ENCODE measurements at regions not wholly inside any gene's neighbourhood (a gene's known extent, or its start where the extent isn't known, plus 50 kb on each side); places are given as distances from the start of the nearest gene placed in this dataset.

- H3K27ac ChIP-seq: no peak overlapping the region
- no peaks in the 10 kb centered on the region for H3K9me3 ChIP-seq
- no peak overlapping the region for H3K4me3 ChIP-seq
- intact Hi-C loops (cut with DNase I): no loop called here
- no peak for DNase-seq (ENCODE audit: extremely low spot score in 2 of 2)
- no peaks in the 10 kb centered on the region for H3K36me3 ChIP-seq
- no peaks in the 10 kb centered on the region for H3K4me1 ChIP-seq
- no peak for TF ChIP-seq POLR2A (IDR thresholded peaks at IDR 0.05)
- no peaks in the 10 kb centered on the region for H3K27me3 ChIP-seq
Measured at GRCh38 chr4:127052742-127053141, 580.0 kb upstream of the INTU start.

GRCh38 chr4:127055357-127055756 lies 577.4 kb upstream of the INTU start:
- Histone ChIP-seq H3K27me3 (no peaks in the 10 kb centered on the region), H3K4me1 (no peaks in the 10 kb centered on the region), H3K9me3 (no peaks in the 10 kb centered on the region), H3K36me3 (no peaks in the 10 kb centered on the region), H3K27ac (no peak overlapping the region), H3K4me3 (no peak overlapping the region)
- no peak for DNase-seq (ENCODE audit: extremely low spot score in 2 of 2)
- intact Hi-C loops (cut with DNase I): no loop called here
- TF ChIP-seq POLR2A (IDR thresholded peaks at IDR 0.05) (no peak), POLR2AphosphoS5 (IDR thresholded peaks at IDR 0.05; ENCODE audit: insufficient read depth in 1 of 2, low read depth in 1 of 2) (no peak), CTCF (IDR thresholded peaks at IDR 0.05) (no peak)

- no peak for DNase-seq (ENCODE audit: extremely low spot score in 2 of 2)
- intact Hi-C loops (cut with DNase I): no loop called here
- H3K4me3 ChIP-seq: no peak overlapping the region
- no peaks in the 10 kb centered on the region for H3K36me3 ChIP-seq
- H3K9me3 ChIP-seq: no peaks in the 10 kb centered on the region
- H3K27ac ChIP-seq: no peak overlapping the region
- H3K4me1 ChIP-seq: no peaks in the 10 kb centered on the region
- TF ChIP-seq POLR2AphosphoS5 (IDR thresholded peaks at IDR 0.05; ENCODE audit: insufficient read depth in 1 of 2, low read depth in 1 of 2) (no peak), CTCF (IDR thresholded peaks at IDR 0.05) (no peak), POLR2A (IDR thresholded peaks at IDR 0.05) (no peak)
- no peaks in the 10 kb centered on the region for H3K27me3 ChIP-seq
Measured at GRCh38 chr4:127069675-127070074, 563.1 kb upstream of the INTU start.

GRCh38 chr4:127071443-127071842 lies 561.3 kb upstream of the INTU start:
- Histone ChIP-seq H3K36me3 (no peaks in the 10 kb centered on the region), H3K4me3 (no peak overlapping the region), H3K9me3 (no peaks in the 10 kb centered on the region), H3K27me3 (no peaks in the 10 kb centered on the region), H3K27ac (no peak overlapping the region), H3K4me1 (no peaks in the 10 kb centered on the region)
- intact Hi-C loops (cut with DNase I): no loop called here
- DNase-seq (ENCODE audit: extremely low spot score in 2 of 2): no peak
- no peak for TF ChIP-seq POLR2A (IDR thresholded peaks at IDR 0.05)
- TF ChIP-seq POLR2AphosphoS5 (IDR thresholded peaks at IDR 0.05; ENCODE audit: insufficient read depth in 1 of 2, low read depth in 1 of 2): no peak
- no peak for TF ChIP-seq CTCF (IDR thresholded peaks at IDR 0.05)

GRCh38 chr4:127080141-127080540 lies 552.6 kb upstream of the INTU start:
- DNase-seq (ENCODE audit: extremely low spot score in 2 of 2): no peak
- Histone ChIP-seq H3K27ac (no peak overlapping the region), H3K27me3 (no peaks in the 10 kb centered on the region), H3K4me3 (no peak overlapping the region), H3K4me1 (no peaks in the 10 kb centered on the region), H3K9me3 (no peaks in the 10 kb centered on the region), H3K36me3 (no peaks in the 10 kb centered on the region)
- TF ChIP-seq POLR2AphosphoS5 (IDR thresholded peaks at IDR 0.05; ENCODE audit: insufficient read depth in 1 of 2, low read depth in 1 of 2): no peak
- no peak for TF ChIP-seq CTCF (IDR thresholded peaks at IDR 0.05)
- TF ChIP-seq POLR2A (IDR thresholded peaks at IDR 0.05): no peak
- intact Hi-C loops (cut with DNase I): no loop called here

- H3K27ac ChIP-seq: no peak overlapping the region
- H3K27me3 ChIP-seq: no peaks in the 10 kb centered on the region
- TF ChIP-seq POLR2A (IDR thresholded peaks at IDR 0.05) (no peak), CTCF (IDR thresholded peaks at IDR 0.05) (no peak), POLR2AphosphoS5 (IDR thresholded peaks at IDR 0.05; ENCODE audit: insufficient read depth in 1 of 2, low read depth in 1 of 2) (no peak)
- no peaks in the 10 kb centered on the region for H3K4me1 ChIP-seq
- DNase-seq (ENCODE audit: extremely low spot score in 2 of 2): no peak
- no peak overlapping the region for H3K4me3 ChIP-seq
- H3K9me3 ChIP-seq: no peaks in the 10 kb centered on the region
- no peaks in the 10 kb centered on the region for H3K36me3 ChIP-seq
- intact Hi-C loops (cut with DNase I): no loop called here
Measured at GRCh38 chr4:127081041-127081440, 551.7 kb upstream of the INTU start.
